ENCODE measurements at regions not wholly inside any gene's neighbourhood (a gene's known extent, or its start where the extent isn't known, plus 50 kb on each side); places are given as distances from the start of the nearest gene placed in this dataset.

- H3K27me3 ChIP-seq (ENCODE audit: insufficient read depth, poor library complexity, severe bottlenecking) = no peaks in the 10 kb centered on the region
- DNase-seq (ENCODE audit: low read depth in 1 of 2, low spot score in 1 of 2) = no peak
- H3K27ac ChIP-seq (replicated peaks) = no peak overlapping the region
- H3K4me3 ChIP-seq (replicated peaks; ENCODE audit: insufficient read depth, low read length) = no peak overlapping the region
- TF ChIP-seq, protein P1, sequence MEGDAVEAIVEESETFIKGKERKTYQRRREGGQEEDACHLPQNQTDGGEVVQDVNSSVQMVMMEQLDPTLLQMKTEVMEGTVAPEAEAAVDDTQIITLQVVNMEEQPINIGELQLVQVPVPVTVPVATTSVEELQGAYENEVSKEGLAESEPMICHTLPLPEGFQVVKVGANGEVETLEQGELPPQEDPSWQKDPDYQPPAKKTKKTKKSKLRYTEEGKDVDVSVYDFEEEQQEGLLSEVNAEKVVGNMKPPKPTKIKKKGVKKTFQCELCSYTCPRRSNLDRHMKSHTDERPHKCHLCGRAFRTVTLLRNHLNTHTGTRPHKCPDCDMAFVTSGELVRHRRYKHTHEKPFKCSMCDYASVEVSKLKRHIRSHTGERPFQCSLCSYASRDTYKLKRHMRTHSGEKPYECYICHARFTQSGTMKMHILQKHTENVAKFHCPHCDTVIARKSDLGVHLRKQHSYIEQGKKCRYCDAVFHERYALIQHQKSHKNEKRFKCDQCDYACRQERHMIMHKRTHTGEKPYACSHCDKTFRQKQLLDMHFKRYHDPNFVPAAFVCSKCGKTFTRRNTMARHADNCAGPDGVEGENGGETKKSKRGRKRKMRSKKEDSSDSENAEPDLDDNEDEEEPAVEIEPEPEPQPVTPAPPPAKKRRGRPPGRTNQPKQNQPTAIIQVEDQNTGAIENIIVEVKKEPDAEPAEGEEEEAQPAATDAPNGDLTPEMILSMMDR (IDR thresholded peaks at IDR 0.05; ENCODE audit: insufficient read depth, low read length) = no peak
- TF ChIP-seq SPI1 (IDR thresholded peaks at IDR 0.05; ENCODE audit: borderline replicate concordance, low read depth) (no peak), POLR2AphosphoS5 (IDR thresholded peaks at IDR 0.05; ENCODE audit: low read depth) (no peak), REST (IDR thresholded peaks at IDR 0.05; ENCODE audit: insufficient replicate concordance, low read depth) (no peak), GABPA (IDR thresholded peaks at IDR 0.05; ENCODE audit: low read depth) (no peak)
These were observed 184.0 kb upstream of the RGS6 start for GRCh38 chr14:71748196-71748595.

DNA sequence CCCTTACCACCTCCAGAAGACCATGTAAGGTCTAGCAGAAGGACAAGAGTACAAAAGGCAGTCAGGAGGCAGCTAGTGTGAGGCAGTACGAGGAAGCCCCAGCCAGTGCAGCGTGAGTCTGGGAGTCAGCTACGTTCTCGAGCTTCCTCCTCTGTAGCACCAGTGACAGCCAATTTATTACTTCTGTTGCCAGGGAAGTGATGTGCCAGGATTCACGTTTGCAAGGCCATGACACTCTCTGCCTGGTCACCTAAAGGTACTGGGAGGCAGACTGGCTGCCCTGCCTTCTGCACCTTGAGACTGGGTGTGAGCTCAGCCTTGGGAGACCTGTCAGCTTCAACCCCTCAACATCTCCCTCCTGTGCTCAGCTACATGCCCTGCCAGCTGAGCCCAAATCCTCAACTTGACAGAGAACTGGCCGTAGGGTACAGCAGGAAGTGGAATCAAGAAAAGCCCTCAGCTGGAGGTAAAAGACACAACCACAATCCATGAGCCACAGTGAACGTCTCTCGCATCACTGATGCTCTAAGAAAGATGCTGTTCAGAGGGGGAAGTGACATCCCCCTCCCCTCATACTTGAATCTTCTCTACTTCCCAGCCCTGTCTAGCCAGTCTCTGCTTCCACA lies 182.5 kb upstream of the RGS6 start:
- Histone ChIP-seq H3K27me3 (ENCODE audit: insufficient read depth, poor library complexity, severe bottlenecking) (no peaks in the 10 kb centered on the region), H3K27ac (replicated peaks) (no peak overlapping the region), H3K4me3 (replicated peaks; ENCODE audit: insufficient read depth, low read length) (no peak overlapping the region)
- TF ChIP-seq, protein P1 (IDR thresholded peaks at IDR 0.05; ENCODE audit: insufficient read depth, low read length) = no peak
- TF ChIP-seq SPI1 (IDR thresholded peaks at IDR 0.05; ENCODE audit: borderline replicate concordance, low read depth) (no peak), POLR2AphosphoS5 (IDR thresholded peaks at IDR 0.05; ENCODE audit: low read depth) (no peak), REST (IDR thresholded peaks at IDR 0.05; ENCODE audit: insufficient replicate concordance, low read depth) (no peak), GABPA (IDR thresholded peaks at IDR 0.05; ENCODE audit: low read depth) (no peak)
- no peak for DNase-seq (ENCODE audit: low read depth in 1 of 2, low spot score in 1 of 2)

DNA sequence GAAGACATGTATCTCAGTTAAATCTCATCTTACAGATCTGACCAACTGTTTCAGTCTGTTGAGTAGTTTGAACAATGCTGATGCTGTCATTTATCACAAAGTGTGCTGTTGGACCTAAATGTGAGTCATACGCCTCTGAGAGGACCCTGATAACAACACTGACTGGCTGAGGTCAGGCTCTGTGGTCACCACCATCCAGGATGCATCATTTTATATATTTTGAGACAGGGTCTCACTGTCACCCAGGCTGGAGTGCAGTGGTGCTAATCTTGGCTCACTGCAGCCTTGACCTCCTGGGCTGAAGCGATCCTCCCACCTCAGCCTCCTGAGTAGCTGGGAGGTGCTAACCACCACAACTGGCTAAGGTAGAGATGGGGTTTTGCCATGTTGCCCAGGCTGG lies 181.0 kb upstream of the RGS6 start:
- TF ChIP-seq GABPA (IDR thresholded peaks at IDR 0.05; ENCODE audit: low read depth) (no peak), POLR2AphosphoS5 (IDR thresholded peaks at IDR 0.05; ENCODE audit: low read depth) (no peak), SPI1 (IDR thresholded peaks at IDR 0.05; ENCODE audit: borderline replicate concordance, low read depth) (no peak), REST (IDR thresholded peaks at IDR 0.05; ENCODE audit: insufficient replicate concordance, low read depth) (no peak)
- TF ChIP-seq, protein P1 (IDR thresholded peaks at IDR 0.05; ENCODE audit: insufficient read depth, low read length) = no peak
- Histone ChIP-seq H3K27me3 (ENCODE audit: insufficient read depth, poor library complexity, severe bottlenecking) (no peaks in the 10 kb centered on the region), H3K27ac (replicated peaks) (no peak overlapping the region), H3K4me3 (replicated peaks; ENCODE audit: insufficient read depth, low read length) (no peak overlapping the region)
- no peak for DNase-seq (ENCODE audit: low read depth in 1 of 2, low spot score in 1 of 2)
